ENCODE measurements at regions not wholly inside any gene's neighbourhood (a gene's known extent, or its start where the extent isn't known, plus 50 kb on each side); places are given as distances from the start of the nearest gene placed in this dataset.

DNA sequence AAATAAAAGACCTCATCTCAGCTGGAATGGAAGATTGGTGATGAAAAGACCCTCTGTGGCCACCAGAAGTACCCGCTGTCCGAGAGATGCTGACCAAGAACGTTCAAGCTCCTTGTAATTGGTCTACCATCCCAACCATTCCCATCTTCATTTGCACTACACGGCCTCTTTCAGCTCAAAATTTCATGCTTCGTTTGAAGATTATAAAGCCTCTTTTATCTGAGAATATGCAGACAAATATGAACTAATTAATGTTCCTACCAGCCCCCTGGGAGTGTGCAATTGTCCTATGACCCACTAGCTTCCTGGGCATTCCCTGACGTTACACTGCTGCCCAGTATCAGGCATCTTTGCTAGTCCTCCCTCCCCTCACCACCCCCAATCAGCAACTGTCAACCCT lies 583.7 kb downstream of the MID1IP1 start:
- intact Hi-C loops (cut with DNase I): no loop called here
- no peaks in the 10 kb centered on the region for H3K9me3 ChIP-seq
- no peak overlapping the region for H3K4me3 ChIP-seq
- 89 to 92% methylated on average over 6 of the region's 6 CpGs for WGBS, 2 donors
- TF ChIP-seq EP300 (IDR thresholded peaks at IDR 0.05): no peak
- TF ChIP-seq POLR2AphosphoS5 (IDR thresholded peaks at IDR 0.05): no peak
- TF ChIP-seq, protein P1, sequence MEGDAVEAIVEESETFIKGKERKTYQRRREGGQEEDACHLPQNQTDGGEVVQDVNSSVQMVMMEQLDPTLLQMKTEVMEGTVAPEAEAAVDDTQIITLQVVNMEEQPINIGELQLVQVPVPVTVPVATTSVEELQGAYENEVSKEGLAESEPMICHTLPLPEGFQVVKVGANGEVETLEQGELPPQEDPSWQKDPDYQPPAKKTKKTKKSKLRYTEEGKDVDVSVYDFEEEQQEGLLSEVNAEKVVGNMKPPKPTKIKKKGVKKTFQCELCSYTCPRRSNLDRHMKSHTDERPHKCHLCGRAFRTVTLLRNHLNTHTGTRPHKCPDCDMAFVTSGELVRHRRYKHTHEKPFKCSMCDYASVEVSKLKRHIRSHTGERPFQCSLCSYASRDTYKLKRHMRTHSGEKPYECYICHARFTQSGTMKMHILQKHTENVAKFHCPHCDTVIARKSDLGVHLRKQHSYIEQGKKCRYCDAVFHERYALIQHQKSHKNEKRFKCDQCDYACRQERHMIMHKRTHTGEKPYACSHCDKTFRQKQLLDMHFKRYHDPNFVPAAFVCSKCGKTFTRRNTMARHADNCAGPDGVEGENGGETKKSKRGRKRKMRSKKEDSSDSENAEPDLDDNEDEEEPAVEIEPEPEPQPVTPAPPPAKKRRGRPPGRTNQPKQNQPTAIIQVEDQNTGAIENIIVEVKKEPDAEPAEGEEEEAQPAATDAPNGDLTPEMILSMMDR (IDR thresholded peaks at IDR 0.05): no peak
- TF ChIP-seq POLR2A (IDR thresholded peaks at IDR 0.05): no peak
- no peaks in the 10 kb centered on the region for H3K27me3 ChIP-seq
- H3K36me3 ChIP-seq: no peaks in the 10 kb centered on the region
- DNase-seq: no peak
- H3K27ac ChIP-seq: no peak overlapping the region
- H3K4me1 ChIP-seq: no peaks in the 10 kb centered on the region

DNA sequence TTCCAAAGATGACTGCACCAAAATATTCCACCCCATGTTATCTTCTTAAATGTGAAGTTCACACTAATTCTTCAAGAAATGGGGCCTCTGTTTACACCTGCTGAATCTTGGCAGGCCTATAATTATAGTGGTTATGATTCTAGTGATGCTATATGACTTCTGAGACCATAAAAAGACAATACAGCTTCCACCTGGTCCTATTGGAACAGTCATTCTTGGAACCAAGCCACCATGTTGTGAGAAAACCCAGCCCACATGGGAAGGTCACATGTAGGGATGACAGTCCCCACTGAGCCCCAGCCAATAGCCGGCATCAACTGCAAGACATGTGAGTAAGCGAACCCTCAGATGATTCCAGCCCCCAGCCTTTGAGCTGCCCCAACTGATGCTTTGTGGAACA lies 587.5 kb downstream of the MID1IP1 start:
- WGBS, 2 donors: 34 to 83% methylated on average over 2 of the region's 2 CpGs
- no peaks in the 10 kb centered on the region for H3K4me1 ChIP-seq

DNA sequence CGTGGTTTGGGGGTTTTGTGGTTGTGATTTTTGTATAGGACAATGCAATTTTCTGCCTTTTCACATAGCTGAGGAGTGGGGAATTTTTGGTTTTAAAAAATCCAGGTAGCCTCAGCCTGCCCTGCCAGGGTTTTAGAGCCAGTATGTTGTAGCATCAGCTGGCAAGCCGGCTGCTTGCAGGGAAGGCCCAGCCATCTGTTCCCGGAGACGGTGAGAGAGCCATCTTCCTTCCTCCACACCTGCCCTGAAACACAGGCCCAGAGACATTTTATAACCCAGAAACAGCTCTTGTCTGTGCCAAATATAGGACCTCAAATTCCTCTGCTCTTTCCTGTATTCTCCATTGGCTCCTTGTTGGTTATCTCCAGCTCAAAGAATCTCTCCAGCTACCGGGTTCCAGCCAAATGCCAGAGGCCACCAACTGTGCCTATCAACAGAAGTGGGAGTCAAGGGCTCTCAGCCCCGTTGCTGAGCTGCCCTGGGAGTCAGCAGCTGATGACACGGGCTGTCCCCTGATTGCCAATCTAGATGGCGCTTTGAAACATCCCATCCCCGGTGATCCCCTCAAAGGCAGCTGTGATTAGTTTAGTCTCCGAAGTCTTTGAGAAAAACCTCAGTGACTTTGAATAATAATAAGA lies 595.2 kb downstream of the MID1IP1 start:
- Histone ChIP-seq H3K4me1 (peaks cover 0 to 11% (median 2%) of the 10 kb centered on the region in 4 donors), H3K9me3 (no peaks in the 10 kb centered on the region), H3K36me3 (no peaks in the 10 kb centered on the region), H3K4me3 (no peak overlapping the region), H3K27ac (no peak overlapping the region), H3K27me3 (no peaks in the 10 kb centered on the region)
- no peak for DNase-seq
- TF ChIP-seq, protein P1 (IDR thresholded peaks at IDR 0.05): no peak
- no peak for TF ChIP-seq POLR2AphosphoS5 (IDR thresholded peaks at IDR 0.05)
- TF ChIP-seq POLR2A (IDR thresholded peaks at IDR 0.05): no peak
- TF ChIP-seq EP300 (IDR thresholded peaks at IDR 0.05): no peak
- intact Hi-C loops (cut with DNase I): no loop called here
- WGBS, 2 donors: 78 to 80% methylated on average over 10 of the region's 10 CpGs

More for the DNA sequence above, 587.5 kb downstream of the MID1IP1 start:
- no peaks in the 10 kb centered on the region for H3K36me3 ChIP-seq
- TF ChIP-seq, protein P1 (IDR thresholded peaks at IDR 0.05): no peak
- TF ChIP-seq POLR2A (IDR thresholded peaks at IDR 0.05): no peak
- TF ChIP-seq POLR2AphosphoS5 (IDR thresholded peaks at IDR 0.05): no peak
- TF ChIP-seq EP300 (IDR thresholded peaks at IDR 0.05): no peak
- no peak for DNase-seq
- intact Hi-C loops (cut with DNase I): no loop called here
- H3K27me3 ChIP-seq: no peaks in the 10 kb centered on the region
- no peak overlapping the region for H3K27ac ChIP-seq
- no peak overlapping the region for H3K4me3 ChIP-seq
- no peaks in the 10 kb centered on the region for H3K9me3 ChIP-seq

DNA sequence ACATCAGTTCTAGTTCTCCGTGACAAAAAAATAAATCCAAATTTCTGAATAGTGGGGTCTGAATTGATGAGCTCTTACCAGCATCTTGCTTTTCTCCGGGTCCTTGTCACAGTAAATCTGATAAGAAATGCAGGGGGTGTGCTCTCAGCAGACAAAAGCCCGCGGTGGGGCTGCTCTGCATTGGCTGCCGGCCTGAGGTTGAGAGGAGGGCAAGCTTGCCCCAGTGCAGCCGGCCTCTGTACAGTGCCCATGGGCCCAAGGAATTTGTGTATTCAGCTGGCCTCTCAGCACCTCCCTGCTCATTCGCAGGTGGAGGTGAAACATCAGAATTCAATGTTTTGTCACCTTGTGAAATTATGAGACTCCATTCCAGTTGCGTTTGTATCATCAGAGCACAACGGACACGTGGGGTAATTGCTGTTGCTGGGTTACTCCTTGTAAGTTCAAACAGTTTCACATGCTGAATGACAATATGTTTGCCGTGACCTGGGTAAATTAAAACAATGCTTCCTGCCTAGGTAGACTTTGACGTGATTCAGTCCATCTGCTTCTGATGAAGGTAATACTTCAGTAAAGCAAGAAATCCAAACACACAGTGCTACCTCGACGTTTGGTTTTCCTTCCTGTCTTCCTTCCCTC lies 596.4 kb downstream of the MID1IP1 start:
- TF ChIP-seq, protein P1 (IDR thresholded peaks at IDR 0.05): no peak
- TF ChIP-seq POLR2AphosphoS5 (IDR thresholded peaks at IDR 0.05) (no peak), EP300 (IDR thresholded peaks at IDR 0.05) (no peak), POLR2A (IDR thresholded peaks at IDR 0.05) (no peak)
- no peaks in the 10 kb centered on the region for H3K9me3 ChIP-seq
- intact Hi-C loops (cut with DNase I): no loop called here
- no peak overlapping the region for H3K4me3 ChIP-seq
- no peak for DNase-seq
- no peak overlapping the region for H3K27ac ChIP-seq
- 22 to 68% methylated on average over 14 of the region's 14 CpGs for WGBS, 2 donors
- peaks cover 0 to 11% (median 2%) of the 10 kb centered on the region in 4 donors for H3K4me1 ChIP-seq
- no peaks in the 10 kb centered on the region for H3K27me3 ChIP-seq
- no peaks in the 10 kb centered on the region for H3K36me3 ChIP-seq
